T-cell (primary cell): ENCODE measurements at regions not wholly inside any gene's neighbourhood (a gene's known extent, or its start where the extent isn't known, plus 50 kb on each side); places are given as distances from the start of the nearest gene placed in this dataset.

Source experiments
- ATAC-seq, 4 experiments: fragments of 200-7000 bp in 3 of 4; fragments of 150-1000 bp in 1 of 4; cut with Tn5 transposase; replicated peaks in 1 of 4; 1 replicate in 3 of 4; 2 replicates in 1 of 4; pipeline ENCODE4 v1.10.0; 2021; ENCODE audit warnings: moderate library complexity in 3 of 4, mild to moderate bottlenecking in 2 of 4, moderate number of reproducible peaks in 1 of 4
- CTCF ChIA-PET, 2 donors: fragments of 300-600 bp; sonication (Branson Sonifier 250); formaldehyde crosslinking; loops; one replicate each; lab custom pipeline; 2022; ENCODE audit warnings: antibody characterized with exemption in 2 of 2; lab: Charles Lee
- POLR2A ChIA-PET, 2 donors: fragments of 300-600 bp; sonication (Branson Sonifier 250); formaldehyde crosslinking; loops; one replicate each; lab custom pipeline; 2022; ENCODE audit warnings: antibody characterized with exemption in 2 of 2; lab: Charles Lee
- DNase-seq, 35 experiments: peaks; one replicate each; pipeline versions ENCODE4 v3.0.0 to v3.0.0-alpha.2; 2013 to 2023
- H3K27ac ChIP-seq: one replicate; pipeline ENCODE4 v1.5.1; 2013; ENCODE audit warnings: low read length
- H3K27me3 ChIP-seq, 2 experiments: replicated peaks in 1 of 2; 1 replicate in 1 of 2; 2 replicates in 1 of 2; pipeline versions ENCODE4 v1.6.1 to v1.7.0; 2013; ENCODE audit warnings: low read length in 1 of 2, mixed read lengths in 1 of 2; ENCODE audit not compliant: control insufficient read depth in 2 of 2, insufficient read depth in 2 of 2; ENCODE audit errors: extremely low read depth in 1 of 2
- H3K36me3 ChIP-seq, 2 donors: 1 replicate in 1 of 2; 2 replicates in 1 of 2; pipeline versions ENCODE4 v1.6.1 to v1.7.0; 2013; ENCODE audit warnings: low read length in 1 of 2; ENCODE audit not compliant: control insufficient read depth in 2 of 2, insufficient read depth in 1 of 2; ENCODE audit errors: extremely low read depth in 1 of 2
- H3K4me1 ChIP-seq, 2 experiments: 1 replicate in 1 of 2; 2 replicates in 1 of 2; pipeline versions ENCODE4 v1.6.1 to v1.7.0; 2013; ENCODE audit warnings: low read length in 2 of 2, mixed read lengths in 1 of 2; ENCODE audit not compliant: insufficient read depth in 2 of 2, control insufficient read depth in 1 of 2; ENCODE audit errors: extremely low read depth in 1 of 2
- H3K4me3 ChIP-seq, 2 donors: 1 replicate in 1 of 2; 2 replicates in 1 of 2; pipeline versions ENCODE4 v1.5.1 to v1.7.0; 2013; ENCODE audit warnings: mild to moderate bottlenecking in 2 of 2, low read length in 1 of 2, moderate library complexity in 1 of 2; ENCODE audit not compliant: control insufficient read depth in 1 of 2; ENCODE audit errors: extremely low read depth in 1 of 2
- H3K9me3 ChIP-seq: 2 replicates; pipeline ENCODE4 v1.7.0; 2013
- H3K27ac Mint-ChIP-seq, 2 donors: one replicate each; pipeline ENCODE4 v1.8.0; 2020 to 2021; ENCODE audit warnings: mild to moderate bottlenecking in 2 of 2, mixed read lengths in 2 of 2
- H3K27me3 Mint-ChIP-seq, 2 donors: one replicate each; pipeline ENCODE4 v1.8.0; 2021 to 2022; ENCODE audit warnings: mixed read lengths in 2 of 2
- H3K36me3 Mint-ChIP-seq: one replicate; pipeline ENCODE4 v1.8.0; 2021; ENCODE audit warnings: mixed read lengths
- H3K4me1 Mint-ChIP-seq, 3 donors: one replicate each; pipeline ENCODE4 v1.8.0; 2020 to 2022; ENCODE audit warnings: mixed read lengths in 3 of 3, mild to moderate bottlenecking in 1 of 3
- H3K4me3 Mint-ChIP-seq, 3 donors: one replicate each; pipeline ENCODE4 v1.8.0; 2020 to 2022; ENCODE audit warnings: mild to moderate bottlenecking in 3 of 3, mixed read lengths in 3 of 3, moderate library complexity in 3 of 3
- H3K9me3 Mint-ChIP-seq, 3 donors: one replicate each; pipeline ENCODE4 v1.8.0; 2020 to 2022; ENCODE audit warnings: mixed read lengths in 3 of 3
- WGBS: methylation state at CpG from one replicate; pipeline ENCODE4 v1.1.5; 2013; ENCODE audit warnings: missing lambda C conversion rate; ENCODE audit not compliant: insufficient coverage; 5-methylcytosine and 5-hydroxymethylcytosine counted together

- POLR2A ChIA-PET, result no interaction called here
- DNase-seq, result no peak
These were observed 54.1 kb downstream of the SHANK2 start for GRCh38 chr11:71198141-71198822.

GRCh38 chr11:71197096-71197495, 55.3 kb downstream of the SHANK2 start:
- peaks cover 0 to 10% of the 10 kb centered on the region in 2 experiments for H3K27me3 ChIP-seq
- ATAC-seq (no peak), DNase-seq (no peak)
- Mint-ChIP-seq H3K27ac (no peak overlapping the region), H3K27me3 (peaks cover 0 to 3% of the 10 kb centered on the region in 2 donors), H3K36me3 (no peaks in the 10 kb centered on the region), H3K9me3 (no peaks in the 10 kb centered on the region), H3K4me3 (no peak overlapping the region), H3K4me1 (no peaks in the 10 kb centered on the region)
- H3K27ac ChIP-seq, result no peak overlapping the region
- H3K9me3 ChIP-seq, result no peaks in the 10 kb centered on the region
- CTCF ChIA-PET, result no interaction called here
- no CpG with 5 or more reads among the region's 5 CpGs for WGBS
- no peaks in the 10 kb centered on the region for H3K4me1 ChIP-seq
- no peak overlapping the region for H3K4me3 ChIP-seq
- POLR2A ChIA-PET, result no interaction called here
- no peaks in the 10 kb centered on the region for H3K36me3 ChIP-seq

More at GRCh38 chr11:71198141-71198822, 54.1 kb downstream of the SHANK2 start:
- ATAC-seq, result no peak
- H3K9me3 Mint-ChIP-seq, result no peaks in the 10 kb centered on the region
- WGBS, result 83% methylated on average over 11 of the region's 17 CpGs
- Histone ChIP-seq H3K4me3 (no peak overlapping the region), H3K36me3 (no peaks in the 10 kb centered on the region), H3K4me1 (no peaks in the 10 kb centered on the region), H3K9me3 (no peaks in the 10 kb centered on the region), H3K27ac (no peak overlapping the region), H3K27me3 (peaks cover 0 to 10% of the 10 kb centered on the region in 2 experiments)
- H3K27ac Mint-ChIP-seq, result no peak overlapping the region
- peaks cover 0 to 2% of the 10 kb centered on the region in 2 donors for H3K27me3 Mint-ChIP-seq
- no peak overlapping the region for H3K4me3 Mint-ChIP-seq
- no peaks in the 10 kb centered on the region for H3K36me3 Mint-ChIP-seq
- no peaks in the 10 kb centered on the region for H3K4me1 Mint-ChIP-seq
- CTCF ChIA-PET, result no interaction called here

DNA sequence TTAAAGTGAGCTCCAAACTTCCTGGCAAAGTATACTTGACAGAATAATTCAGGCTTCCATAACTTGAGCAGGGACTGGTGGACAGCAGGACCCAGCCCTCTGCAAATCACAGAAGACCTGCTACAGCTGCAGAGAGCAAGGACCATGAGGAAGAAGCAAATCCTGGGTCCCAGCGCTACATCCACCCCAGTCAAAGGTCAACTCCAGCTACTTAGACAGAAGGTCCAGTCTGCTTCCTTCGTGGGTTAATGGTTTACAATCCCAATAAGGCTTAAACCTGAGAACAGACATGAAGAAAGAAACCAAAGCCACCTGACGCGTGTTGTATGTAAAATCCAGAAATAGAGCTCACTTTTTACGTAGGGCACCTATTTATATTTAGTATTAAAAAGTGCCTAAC, 57.7 kb downstream of the SHANK2 start:
- Histone ChIP-seq H3K4me3 (no peak overlapping the region), H3K36me3 (no peaks in the 10 kb centered on the region), H3K27ac (no peak overlapping the region), H3K4me1 (no peaks in the 10 kb centered on the region), H3K9me3 (no peaks in the 10 kb centered on the region), H3K27me3 (peaks cover 0 to 10% of the 10 kb centered on the region in 2 experiments)
- peaks cover 0 to 3% of the 10 kb centered on the region in 2 donors for H3K27me3 Mint-ChIP-seq
- DNase-seq (no peak), ATAC-seq (no peak)
- H3K4me1 Mint-ChIP-seq, result no peaks in the 10 kb centered on the region
- no peaks in the 10 kb centered on the region for H3K36me3 Mint-ChIP-seq
- H3K4me3 Mint-ChIP-seq, result no peak overlapping the region
- WGBS, result 100% methylated on average over 2 of the region's 5 CpGs
- no peaks in the 10 kb centered on the region for H3K9me3 Mint-ChIP-seq
- ChIA-PET CTCF (no interaction called here), POLR2A (interaction anchor here in 1 of 2 donors (0.6 kb wide), 1 partner anchor 16 kb away, joined by 13 read pairs; no protein-coding TSS in a partner anchor)
- no peak overlapping the region for H3K27ac Mint-ChIP-seq

DNA sequence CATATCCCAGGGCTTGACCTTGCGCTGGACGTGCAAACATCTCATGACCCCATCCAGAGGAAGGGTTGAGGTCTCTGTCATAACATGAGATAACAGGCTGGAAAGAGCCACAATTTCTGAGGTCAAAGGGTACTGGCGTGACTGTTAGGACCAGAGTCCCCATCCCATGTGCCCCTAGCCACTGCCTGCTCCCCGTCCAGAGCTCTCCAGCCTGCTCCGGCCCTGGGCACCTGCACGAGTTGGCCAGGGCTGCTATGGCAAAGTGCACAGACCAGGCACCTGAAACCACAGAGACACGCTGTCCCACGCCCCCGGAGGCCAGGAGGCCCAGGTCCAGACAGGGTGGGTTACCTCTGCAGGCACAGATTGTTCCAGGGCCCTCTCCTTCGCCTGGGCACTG, 58.9 kb downstream of the SHANK2 start:
- no peak overlapping the region for H3K27ac ChIP-seq
- H3K27ac Mint-ChIP-seq, result no peak overlapping the region
- CTCF ChIA-PET, result no interaction called here

DNA sequence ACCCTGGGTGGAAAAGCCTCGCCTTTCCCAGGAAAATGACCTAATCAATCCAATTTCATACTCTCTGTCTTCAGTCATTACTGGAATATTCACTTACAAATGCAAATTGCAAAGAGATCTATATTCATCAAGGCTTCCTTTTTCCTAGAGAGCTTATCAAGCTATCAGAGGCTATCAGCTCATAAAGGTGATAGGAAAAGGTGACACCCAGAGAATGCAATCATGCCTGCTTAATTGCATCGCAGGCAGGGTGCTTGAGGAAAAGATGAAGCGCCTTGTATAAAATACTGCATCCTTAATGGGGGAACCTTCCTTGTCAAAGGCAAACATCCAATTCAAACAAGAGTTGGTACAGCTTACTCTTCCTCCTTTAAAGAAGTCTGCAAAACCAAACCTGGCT, 59.7 kb downstream of the SHANK2 start:
- no peaks in the 10 kb centered on the region for H3K4me1 Mint-ChIP-seq
- no peaks in the 10 kb centered on the region for H3K9me3 Mint-ChIP-seq
- DNase-seq (no peak), ATAC-seq (no peak)
- WGBS, result 100% methylated on average over 1 of the region's 3 CpGs
- Histone ChIP-seq H3K4me3 (no peak overlapping the region), H3K4me1 (no peaks in the 10 kb centered on the region), H3K9me3 (no peaks in the 10 kb centered on the region), H3K27me3 (peaks cover 0 to 13% of the 10 kb centered on the region in 2 experiments), H3K36me3 (no peaks in the 10 kb centered on the region), H3K27ac (no peak overlapping the region)
- no peaks in the 10 kb centered on the region for H3K36me3 Mint-ChIP-seq
- H3K4me3 Mint-ChIP-seq, result no peak overlapping the region
- CTCF ChIA-PET, result no interaction called here
- peaks cover 3 to 6% of the 10 kb centered on the region in 2 donors for H3K27me3 Mint-ChIP-seq
- H3K27ac Mint-ChIP-seq, result no peak overlapping the region
- POLR2A ChIA-PET, result no interaction called here

More for the DNA sequence above, 58.9 kb downstream of the SHANK2 start:
- no peak for ATAC-seq
- no peaks in the 10 kb centered on the region for H3K4me1 Mint-ChIP-seq
- H3K9me3 Mint-ChIP-seq, result no peaks in the 10 kb centered on the region
- peaks cover 0 to 12% of the 10 kb centered on the region in 2 experiments for H3K27me3 ChIP-seq
- H3K9me3 ChIP-seq, result no peaks in the 10 kb centered on the region
- no peaks in the 10 kb centered on the region for H3K36me3 ChIP-seq
- no peaks in the 10 kb centered on the region for H3K4me1 ChIP-seq
- H3K4me3 Mint-ChIP-seq, result no peak overlapping the region
- H3K4me3 ChIP-seq, result no peak overlapping the region
- POLR2A ChIA-PET, result no interaction called here
- H3K27me3 Mint-ChIP-seq, result peaks cover 0 to 3% of the 10 kb centered on the region in 2 donors
- no peak for DNase-seq
- H3K36me3 Mint-ChIP-seq, result no peaks in the 10 kb centered on the region
- WGBS, result 73% methylated on average over 10 of the region's 10 CpGs

DNA sequence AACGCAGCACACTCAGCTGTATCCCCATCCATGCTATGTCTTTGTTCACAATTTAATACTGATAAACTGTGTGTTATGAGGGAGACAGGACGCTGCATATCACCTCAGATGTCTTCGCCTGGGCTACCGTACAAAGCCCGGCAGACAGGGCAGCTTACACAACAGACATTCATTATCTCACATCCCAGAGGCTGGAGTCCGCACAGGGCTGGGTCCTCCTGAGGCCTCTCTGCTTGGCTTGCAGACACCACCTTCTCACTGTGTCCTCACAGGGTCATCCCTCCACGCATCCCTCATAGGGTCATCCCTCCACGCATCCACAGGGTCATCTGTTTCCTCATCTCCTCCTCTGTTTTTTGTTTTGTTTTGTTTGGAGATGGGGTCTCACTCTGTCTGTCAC, 61.2 kb downstream of the SHANK2 start:
- Histone ChIP-seq H3K27me3 (peaks cover 0 to 9% of the 10 kb centered on the region in 2 experiments), H3K36me3 (no peaks in the 10 kb centered on the region), H3K27ac (no peak overlapping the region), H3K4me1 (no peaks in the 10 kb centered on the region), H3K4me3 (no peak overlapping the region), H3K9me3 (no peaks in the 10 kb centered on the region)
- H3K4me3 Mint-ChIP-seq, result no peak overlapping the region
- ChIA-PET POLR2A (no interaction called here), CTCF (no interaction called here)
- H3K27ac Mint-ChIP-seq, result peak overlapping the region in 1 of 2 donors; percentile 2
- ATAC-seq, result no peak
- no peak for DNase-seq
- 68% methylated on average over 4 of the region's 8 CpGs for WGBS
- H3K9me3 Mint-ChIP-seq, result no peaks in the 10 kb centered on the region
- peaks cover 3 to 6% of the 10 kb centered on the region in 2 donors for H3K27me3 Mint-ChIP-seq
- no peaks in the 10 kb centered on the region for H3K4me1 Mint-ChIP-seq
- H3K36me3 Mint-ChIP-seq, result no peaks in the 10 kb centered on the region
